ENCODE measurements at regions not wholly inside any gene's neighbourhood (a gene's known extent, or its start where the extent isn't known, plus 50 kb on each side); places are given as distances from the start of the nearest gene placed in this dataset.

GRCh38 chr1:222373831-222374602 is 173.9 kb downstream of the HHIPL2 start:
- H3K27ac ChIP-seq (ENCODE audit: low read depth, low read length) = no peak overlapping the region
- WGBS, 3 donors = 43 to 60% (median 48%) methylated on average over 7 of the region's 7 CpGs

- no peak overlapping the region for H3K27ac ChIP-seq (ENCODE audit: low read depth, low read length)
These were observed 174.7 kb downstream of the HHIPL2 start for GRCh38 chr1:222373216-222373615.

GRCh38 chr1:222372221-222372620 is 175.7 kb downstream of the HHIPL2 start:
- no peak overlapping the region for H3K27ac ChIP-seq (ENCODE audit: low read depth, low read length)
- 72 to 86% (median 85%) methylated on average over 3 of the region's 3 CpGs for WGBS, 3 donors

- no peak overlapping the region for H3K27ac ChIP-seq (ENCODE audit: low read depth, low read length)
- WGBS, 3 donors = 87 to 95% (median 88%) methylated on average over 7 of the region's 7 CpGs
These were observed 176.8 kb downstream of the HHIPL2 start for GRCh38 chr1:222370913-222371675.

- WGBS, 3 donors = 72 to 81% (median 74%) methylated on average over 10 of the region's 10 CpGs
- no peak overlapping the region for H3K27ac ChIP-seq (ENCODE audit: low read depth, low read length)
These were observed 177.6 kb downstream of the HHIPL2 start for GRCh38 chr1:222370081-222370912.

GRCh38 chr1:222369148-222369547 is 178.8 kb downstream of the HHIPL2 start:
- WGBS, 3 donors = 82 to 85% (median 85%) methylated on average over 12 of the region's 12 CpGs
- no peak overlapping the region for H3K27ac ChIP-seq (ENCODE audit: low read depth, low read length)

- H3K27ac ChIP-seq (ENCODE audit: low read depth, low read length) = no peak overlapping the region
- WGBS, 3 donors = 0 to 56% (median 40%) methylated on average over 1 of the region's 1 CpG
These were observed 189.8 kb downstream of the HHIPL2 start for GRCh38 chr1:222358100-222358499.

GRCh38 chr1:222357252-222357651 is 190.7 kb downstream of the HHIPL2 start:
- WGBS, 3 donors = 76 to 87% (median 84%) methylated on average over 4 of the region's 4 CpGs
- H3K27ac ChIP-seq (ENCODE audit: low read depth, low read length) = no peak overlapping the region

GRCh38 chr1:222347627-222348026 is 200.3 kb downstream of the HHIPL2 start:
- 74 to 89% (median 82%) methylated on average over 3 of the region's 3 CpGs for WGBS, 3 donors
- no peak overlapping the region for H3K27ac ChIP-seq (ENCODE audit: low read depth, low read length)

- 94 to 97% (median 96%) methylated on average over 4 of the region's 4 CpGs for WGBS, 3 donors
- H3K27ac ChIP-seq (ENCODE audit: low read depth, low read length) = no peak overlapping the region
These were observed 200.9 kb downstream of the HHIPL2 start for GRCh38 chr1:222346955-222347354.

GRCh38 chr1:222339376-222339947 is 208.4 kb downstream of the HHIPL2 start:
- H3K27ac ChIP-seq (ENCODE audit: low read depth, low read length) = no peak overlapping the region
- WGBS, 3 donors = 59 to 91% (median 76%) methylated on average over 7 of the region's 7 CpGs

GRCh38 chr1:222335586-222335985 is 212.3 kb downstream of the HHIPL2 start:
- WGBS, 3 donors = 71 to 86% (median 80%) methylated on average over 1 of the region's 1 CpG
- no peak overlapping the region for H3K27ac ChIP-seq (ENCODE audit: low read depth, low read length)

- WGBS, 3 donors = 74 to 86% (median 86%) methylated on average over 5 of the region's 5 CpGs
- H3K27ac ChIP-seq (ENCODE audit: low read depth, low read length) = no peak overlapping the region
These were observed 213.8 kb downstream of the HHIPL2 start for GRCh38 chr1:222334026-222334680.

- H3K27ac ChIP-seq (ENCODE audit: low read depth, low read length) = no peak overlapping the region
These were observed 216.1 kb downstream of the HHIPL2 start for GRCh38 chr1:222331765-222332164.

- H3K27ac ChIP-seq (ENCODE audit: low read depth, low read length) = no peak overlapping the region
- WGBS, 3 donors = 30 to 67% (median 61%) methylated on average over 1 of the region's 1 CpG
These were observed 216.6 kb downstream of the HHIPL2 start for GRCh38 chr1:222331340-222331739.

GRCh38 chr1:222329493-222330045 is 218.3 kb downstream of the HHIPL2 start:
- 66 to 84% (median 76%) methylated on average over 3 of the region's 3 CpGs for WGBS, 3 donors
- H3K27ac ChIP-seq (ENCODE audit: low read depth, low read length) = no peak overlapping the region

- no peak overlapping the region for H3K27ac ChIP-seq (ENCODE audit: low read depth, low read length)
These were observed 221.2 kb downstream of the HHIPL2 start for GRCh38 chr1:222326710-222327036.

GRCh38 chr1:222326006-222326709 is 221.7 kb downstream of the HHIPL2 start:
- WGBS, 3 donors = 45 to 67% (median 59%) methylated on average over 3 of the region's 3 CpGs
- no peak overlapping the region for H3K27ac ChIP-seq (ENCODE audit: low read depth, low read length)

Measured in adipose tissue (tissue), 3 donors.